Ovary (tissue), 3 donors: ENCODE measurements at regions not wholly inside any gene's neighbourhood (a gene's known extent, or its start where the extent isn't known, plus 50 kb on each side); places are given as distances from the start of the nearest gene placed in this dataset.

Experiments
- POLR2A ChIP-seq: fragments of 450-650 bp; IDR thresholded peaks from one replicate; pipeline ENCODE4 v1.6.1; 2017; ENCODE audit warnings: antibody characterized with exemption, mild to moderate bottlenecking, moderate library complexity
- TF ChIP-seq, protein P1 (sequence below), 3 donors: fragments of 450-650 bp in 2 of 3; fragments of 200-600 bp in 1 of 3; IDR thresholded peaks; one replicate each; pipeline versions ENCODE4 v1.5.1 to v1.8.0; 2016 to 2022; ENCODE audit warnings: antibody characterized with exemption in 3 of 3, mild to moderate bottlenecking in 1 of 3
- donor health status: DM: no; HTN: no; CAD: no.

DNA sequence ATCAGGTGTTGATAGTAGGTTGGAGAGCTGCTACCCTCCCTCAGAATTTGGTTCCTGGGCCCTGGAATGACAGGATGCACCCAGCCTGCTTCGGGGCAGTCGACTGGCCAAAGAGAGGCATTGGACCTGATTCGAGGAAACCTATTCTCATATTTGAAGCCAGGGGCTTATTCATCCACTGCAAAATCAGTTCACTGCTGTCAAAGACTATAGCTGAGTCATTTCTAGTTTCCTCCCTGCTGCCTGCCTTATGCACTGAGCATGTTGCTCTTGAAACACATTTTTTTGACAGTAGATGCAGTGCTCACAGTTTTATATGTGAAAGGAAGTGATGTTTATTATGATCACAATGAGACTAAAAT, 565.4 kb downstream of the ETS1 start:
- TF ChIP-seq, protein P1, sequence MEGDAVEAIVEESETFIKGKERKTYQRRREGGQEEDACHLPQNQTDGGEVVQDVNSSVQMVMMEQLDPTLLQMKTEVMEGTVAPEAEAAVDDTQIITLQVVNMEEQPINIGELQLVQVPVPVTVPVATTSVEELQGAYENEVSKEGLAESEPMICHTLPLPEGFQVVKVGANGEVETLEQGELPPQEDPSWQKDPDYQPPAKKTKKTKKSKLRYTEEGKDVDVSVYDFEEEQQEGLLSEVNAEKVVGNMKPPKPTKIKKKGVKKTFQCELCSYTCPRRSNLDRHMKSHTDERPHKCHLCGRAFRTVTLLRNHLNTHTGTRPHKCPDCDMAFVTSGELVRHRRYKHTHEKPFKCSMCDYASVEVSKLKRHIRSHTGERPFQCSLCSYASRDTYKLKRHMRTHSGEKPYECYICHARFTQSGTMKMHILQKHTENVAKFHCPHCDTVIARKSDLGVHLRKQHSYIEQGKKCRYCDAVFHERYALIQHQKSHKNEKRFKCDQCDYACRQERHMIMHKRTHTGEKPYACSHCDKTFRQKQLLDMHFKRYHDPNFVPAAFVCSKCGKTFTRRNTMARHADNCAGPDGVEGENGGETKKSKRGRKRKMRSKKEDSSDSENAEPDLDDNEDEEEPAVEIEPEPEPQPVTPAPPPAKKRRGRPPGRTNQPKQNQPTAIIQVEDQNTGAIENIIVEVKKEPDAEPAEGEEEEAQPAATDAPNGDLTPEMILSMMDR (IDR thresholded peaks at IDR 0.05) = no peak
- no peak for TF ChIP-seq POLR2A
